ENCODE measurements at regions not wholly inside any gene's neighbourhood (a gene's known extent, or its start where the extent isn't known, plus 50 kb on each side); places are given as distances from the start of the nearest gene placed in this dataset.

- Histone ChIP-seq H3K9ac (no peak overlapping the region), H3K9me2 (no peaks in the 10 kb centered on the region), H3K27me3 (ENCODE audit: insufficient read depth) (peaks cover 21% of the 10 kb centered on the region; the same call in 1 of the 2 replicates), H3F3A (replicated peaks; ENCODE audit: insufficient read depth) (peaks cover 13% of the 10 kb centered on the region), H3K4me2 (no peak overlapping the region), H3K4me3 (ENCODE audit: low read depth in 2 of 2, low read length in 1 of 2) (no peak overlapping the region), H3K36me3 (replicated peaks in 1 of 2; ENCODE audit: control insufficient read depth in 1 of 2, insufficient read depth in 2 of 2, low read length in 1 of 2) (no peaks in the 10 kb centered on the region), H2AFZ (ENCODE audit: low read depth) (no peak overlapping the region), H4K20me1 (ENCODE audit: insufficient read depth) (no peaks in the 10 kb centered on the region), H3K4me1 (ENCODE audit: control insufficient read depth in 1 of 2, insufficient read depth in 2 of 2, low read depth in 1 of 2, low read length in 1 of 2) (no peaks in the 10 kb centered on the region; a peak in 1 of 4 replicates), H3K79me2 (ENCODE audit: insufficient read depth) (no peaks in the 10 kb centered on the region), H3K27ac (ENCODE audit: low read depth in 2 of 2, low read length in 1 of 2) (no peak overlapping the region), H3K9me3 (no peaks in the 10 kb centered on the region)
- no peak for TF ChIP-seq RXRA (IDR thresholded peaks at IDR 0.05; ENCODE audit: borderline replicate concordance, low read depth)
- no peak for TF ChIP-seq TCF12 (IDR thresholded peaks at IDR 0.05)
- TF ChIP-seq NFIC (IDR thresholded peaks at IDR 0.05; ENCODE audit: borderline replicate concordance) = no peak
- TF ChIP-seq ZBTB33 (IDR thresholded peaks at IDR 0.05; ENCODE audit: borderline replicate concordance, low read depth) = no peak
- TF ChIP-seq JUND (IDR thresholded peaks at IDR 0.05) = no peak
- TF ChIP-seq PBX3 (IDR thresholded peaks at IDR 0.05) = no peak
- TF ChIP-seq EZH2phosphoT487 (IDR thresholded peaks at IDR 0.05; ENCODE audit: borderline replicate concordance, low read depth) = no peak
- TF ChIP-seq USF1 (IDR thresholded peaks at IDR 0.05; ENCODE audit: borderline replicate concordance, low read depth) = no peak
- no peak for TF ChIP-seq MAX (IDR thresholded peaks at IDR 0.05; ENCODE audit: low read depth)
- no peak for TF ChIP-seq GABPA (IDR thresholded peaks at IDR 0.05; ENCODE audit: low read depth)
- no peak for TF ChIP-seq RAD21 (IDR thresholded peaks at IDR 0.05; ENCODE audit: low read length)
- no peak for TF ChIP-seq FOXM1 (IDR thresholded peaks at IDR 0.05; ENCODE audit: low read depth)
- no peak for TF ChIP-seq MEF2A (IDR thresholded peaks at IDR 0.05; ENCODE audit: borderline replicate concordance, low read depth)
- no peak for TF ChIP-seq YY1 (IDR thresholded peaks at IDR 0.05; ENCODE audit: low read depth)
- TF ChIP-seq CHD2 (IDR thresholded peaks at IDR 0.05; ENCODE audit: low read length, partially characterized antibody) = no peak
- TF ChIP-seq FOXJ3 (CRISPR knock-in tag; IDR thresholded peaks at IDR 0.05) = no peak
- no peak for TF ChIP-seq NRF1 (IDR thresholded peaks at IDR 0.05; ENCODE audit: low read depth, low read length)
- no peak for TF ChIP-seq REST (IDR thresholded peaks at IDR 0.05; ENCODE audit: low read depth, low read length)
- TF ChIP-seq IRF3 (IDR thresholded peaks at IDR 0.05; ENCODE audit: low read depth, low read length) = no peak
- no peak for DNase-seq
- 10% methylated on average over 11 of the region's 18 CpGs for WGBS (ENCODE audit: low lambda C conversion rate)
- POLR2A ChIA-PET = no interaction called here
- CTCF ChIA-PET = no interaction called here
Observed at GRCh38 chr13:111970494-111971141, 96.3 kb upstream of the SOX1 start.

Measured in SK-N-SH (cell line).